Liver (tissue), 3 donors: ENCODE measurements at regions not wholly inside any gene's neighbourhood (a gene's known extent, or its start where the extent isn't known, plus 50 kb on each side); places are given as distances from the start of the nearest gene placed in this dataset.

Experiments
- EGR1 ChIP-seq, 2 donors: IDR thresholded peaks; 2 replicates each; pipeline ENCODE4 v1.6.1; 2016 to 2018; ENCODE audit warnings: antibody characterized with exemption in 2 of 2, low read depth in 2 of 2
- GABPA ChIP-seq, 2 donors: IDR thresholded peaks in 1 of 2; conservative IDR thresholded peaks in 1 of 2; 2 replicates each; pipeline ENCODE4 v1.6.1; 2016; ENCODE audit warnings: antibody characterized with exemption in 2 of 2, mild to moderate bottlenecking in 1 of 2, moderate library complexity in 1 of 2
- JUND ChIP-seq, 2 donors: IDR thresholded peaks; 2 replicates each; pipeline ENCODE4 v1.6.1; 2016; ENCODE audit warnings: antibody characterized with exemption in 2 of 2
- RAD21 ChIP-seq, 2 donors: IDR thresholded peaks; 2 replicates each; pipeline ENCODE4 v1.6.1; 2016; ENCODE audit warnings: antibody characterized with exemption in 2 of 2, mild to moderate bottlenecking in 2 of 2
- TAF1 ChIP-seq: conservative IDR thresholded peaks from 2 replicates; pipeline ENCODE4 v1.6.1; 2016; ENCODE audit warnings: antibody characterized with exemption, mild to moderate bottlenecking
- TF ChIP-seq, protein P1 (sequence below): IDR thresholded peaks from 2 replicates; pipeline ENCODE4 v1.6.1; 2016; ENCODE audit warnings: antibody characterized with exemption
- TF ChIP-seq, protein P2 (sequence below): IDR thresholded peaks from 2 replicates; pipeline ENCODE4 v1.6.1; 2016; ENCODE audit warnings: antibody characterized with exemption, mild to moderate bottlenecking
- TF ChIP-seq, protein P3 (sequence below): fragments of 150-350 bp; IDR thresholded peaks from 2 replicates; pipeline ENCODE4 v1.5.1; 2017; ENCODE audit warnings: improper control_type of control experiment, low read depth, low read length; ENCODE audit not compliant: missing input control
- donor health status: healthy.
- donor health status: healthy.

DNA sequence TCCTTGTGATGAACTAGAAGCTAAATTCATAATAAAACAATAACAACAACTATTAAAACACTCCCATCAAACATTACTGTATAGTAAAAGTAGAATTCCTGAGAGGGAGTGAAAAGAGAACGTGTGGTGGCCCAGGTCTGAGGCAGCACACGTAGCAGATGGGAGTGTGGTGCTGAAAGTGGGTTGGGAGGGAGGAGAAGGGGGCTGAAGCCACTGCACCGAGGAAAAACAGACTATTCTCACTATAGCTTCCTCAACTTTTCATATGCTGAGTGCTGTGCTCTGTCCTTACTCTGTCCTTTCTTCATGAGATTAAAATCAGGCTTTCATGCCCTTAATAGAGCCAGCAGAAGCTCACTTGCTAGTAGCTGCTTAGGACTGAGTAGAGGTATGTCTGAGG, 170.9 kb downstream of the PCSK1 start:
- TF ChIP-seq, protein P1, sequence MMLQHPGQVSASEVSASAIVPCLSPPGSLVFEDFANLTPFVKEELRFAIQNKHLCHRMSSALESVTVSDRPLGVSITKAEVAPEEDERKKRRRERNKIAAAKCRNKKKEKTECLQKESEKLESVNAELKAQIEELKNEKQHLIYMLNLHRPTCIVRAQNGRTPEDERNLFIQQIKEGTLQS, result no peak
- TF ChIP-seq, protein P2, sequence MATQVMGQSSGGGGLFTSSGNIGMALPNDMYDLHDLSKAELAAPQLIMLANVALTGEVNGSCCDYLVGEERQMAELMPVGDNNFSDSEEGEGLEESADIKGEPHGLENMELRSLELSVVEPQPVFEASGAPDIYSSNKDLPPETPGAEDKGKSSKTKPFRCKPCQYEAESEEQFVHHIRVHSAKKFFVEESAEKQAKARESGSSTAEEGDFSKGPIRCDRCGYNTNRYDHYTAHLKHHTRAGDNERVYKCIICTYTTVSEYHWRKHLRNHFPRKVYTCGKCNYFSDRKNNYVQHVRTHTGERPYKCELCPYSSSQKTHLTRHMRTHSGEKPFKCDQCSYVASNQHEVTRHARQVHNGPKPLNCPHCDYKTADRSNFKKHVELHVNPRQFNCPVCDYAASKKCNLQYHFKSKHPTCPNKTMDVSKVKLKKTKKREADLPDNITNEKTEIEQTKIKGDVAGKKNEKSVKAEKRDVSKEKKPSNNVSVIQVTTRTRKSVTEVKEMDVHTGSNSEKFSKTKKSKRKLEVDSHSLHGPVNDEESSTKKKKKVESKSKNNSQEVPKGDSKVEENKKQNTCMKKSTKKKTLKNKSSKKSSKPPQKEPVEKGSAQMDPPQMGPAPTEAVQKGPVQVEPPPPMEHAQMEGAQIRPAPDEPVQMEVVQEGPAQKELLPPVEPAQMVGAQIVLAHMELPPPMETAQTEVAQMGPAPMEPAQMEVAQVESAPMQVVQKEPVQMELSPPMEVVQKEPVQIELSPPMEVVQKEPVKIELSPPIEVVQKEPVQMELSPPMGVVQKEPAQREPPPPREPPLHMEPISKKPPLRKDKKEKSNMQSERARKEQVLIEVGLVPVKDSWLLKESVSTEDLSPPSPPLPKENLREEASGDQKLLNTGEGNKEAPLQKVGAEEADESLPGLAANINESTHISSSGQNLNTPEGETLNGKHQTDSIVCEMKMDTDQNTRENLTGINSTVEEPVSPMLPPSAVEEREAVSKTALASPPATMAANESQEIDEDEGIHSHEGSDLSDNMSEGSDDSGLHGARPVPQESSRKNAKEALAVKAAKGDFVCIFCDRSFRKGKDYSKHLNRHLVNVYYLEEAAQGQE, result no peak
- TF ChIP-seq, protein P3, sequence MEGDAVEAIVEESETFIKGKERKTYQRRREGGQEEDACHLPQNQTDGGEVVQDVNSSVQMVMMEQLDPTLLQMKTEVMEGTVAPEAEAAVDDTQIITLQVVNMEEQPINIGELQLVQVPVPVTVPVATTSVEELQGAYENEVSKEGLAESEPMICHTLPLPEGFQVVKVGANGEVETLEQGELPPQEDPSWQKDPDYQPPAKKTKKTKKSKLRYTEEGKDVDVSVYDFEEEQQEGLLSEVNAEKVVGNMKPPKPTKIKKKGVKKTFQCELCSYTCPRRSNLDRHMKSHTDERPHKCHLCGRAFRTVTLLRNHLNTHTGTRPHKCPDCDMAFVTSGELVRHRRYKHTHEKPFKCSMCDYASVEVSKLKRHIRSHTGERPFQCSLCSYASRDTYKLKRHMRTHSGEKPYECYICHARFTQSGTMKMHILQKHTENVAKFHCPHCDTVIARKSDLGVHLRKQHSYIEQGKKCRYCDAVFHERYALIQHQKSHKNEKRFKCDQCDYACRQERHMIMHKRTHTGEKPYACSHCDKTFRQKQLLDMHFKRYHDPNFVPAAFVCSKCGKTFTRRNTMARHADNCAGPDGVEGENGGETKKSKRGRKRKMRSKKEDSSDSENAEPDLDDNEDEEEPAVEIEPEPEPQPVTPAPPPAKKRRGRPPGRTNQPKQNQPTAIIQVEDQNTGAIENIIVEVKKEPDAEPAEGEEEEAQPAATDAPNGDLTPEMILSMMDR, result no peak
- TF ChIP-seq TAF1, result no peak
- TF ChIP-seq RAD21 (IDR thresholded peaks at IDR 0.05), result no peak
- TF ChIP-seq EGR1 (IDR thresholded peaks at IDR 0.05; ENCODE audit: low read depth in 2 of 2), result no peak
- no peak for TF ChIP-seq GABPA (IDR thresholded peaks at IDR 0.05 in 1 of 2, conservative IDR thresholded peaks at IDR 0.05 in 1 of 2)
- TF ChIP-seq JUND (IDR thresholded peaks at IDR 0.05), result no peak
